HG03196 (cell line): ENCODE measurements at regions not wholly inside any gene's neighbourhood (a gene's known extent, or its start where the extent isn't known, plus 50 kb on each side); places are given as distances from the start of the nearest gene placed in this dataset.

Experiments
- ATAC-seq: cut with Tn5 transposase; IDR thresholded peaks from one replicate; pipeline ENCODE4 v1.9.1; 2021; ENCODE audit not compliant: unreplicated experiment

GRCh38 chr1:221099747-221100595 lies 220.7 kb downstream of the HLX start:
- ATAC-seq, result no peak

DNA sequence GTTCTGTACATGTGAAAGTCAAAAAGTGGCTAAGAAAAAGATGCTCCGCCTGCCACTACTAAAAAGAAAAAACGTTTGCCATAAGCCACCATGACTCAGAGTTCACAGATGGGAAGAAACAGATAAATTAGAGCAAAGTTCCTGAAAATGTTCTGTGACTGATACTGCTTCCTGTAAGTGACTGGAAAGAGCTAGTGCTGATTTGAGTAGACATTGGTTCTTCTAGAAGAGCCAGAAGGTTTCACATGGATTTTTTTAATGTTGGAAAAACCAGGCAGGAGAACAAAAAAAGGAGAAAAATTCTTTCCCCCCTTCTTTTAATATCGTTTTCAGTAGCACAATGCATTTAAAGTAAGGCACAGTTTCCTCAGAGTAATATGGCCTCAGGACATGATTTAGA lies 221.4 kb downstream of the HLX start:
- no peak for ATAC-seq

DNA sequence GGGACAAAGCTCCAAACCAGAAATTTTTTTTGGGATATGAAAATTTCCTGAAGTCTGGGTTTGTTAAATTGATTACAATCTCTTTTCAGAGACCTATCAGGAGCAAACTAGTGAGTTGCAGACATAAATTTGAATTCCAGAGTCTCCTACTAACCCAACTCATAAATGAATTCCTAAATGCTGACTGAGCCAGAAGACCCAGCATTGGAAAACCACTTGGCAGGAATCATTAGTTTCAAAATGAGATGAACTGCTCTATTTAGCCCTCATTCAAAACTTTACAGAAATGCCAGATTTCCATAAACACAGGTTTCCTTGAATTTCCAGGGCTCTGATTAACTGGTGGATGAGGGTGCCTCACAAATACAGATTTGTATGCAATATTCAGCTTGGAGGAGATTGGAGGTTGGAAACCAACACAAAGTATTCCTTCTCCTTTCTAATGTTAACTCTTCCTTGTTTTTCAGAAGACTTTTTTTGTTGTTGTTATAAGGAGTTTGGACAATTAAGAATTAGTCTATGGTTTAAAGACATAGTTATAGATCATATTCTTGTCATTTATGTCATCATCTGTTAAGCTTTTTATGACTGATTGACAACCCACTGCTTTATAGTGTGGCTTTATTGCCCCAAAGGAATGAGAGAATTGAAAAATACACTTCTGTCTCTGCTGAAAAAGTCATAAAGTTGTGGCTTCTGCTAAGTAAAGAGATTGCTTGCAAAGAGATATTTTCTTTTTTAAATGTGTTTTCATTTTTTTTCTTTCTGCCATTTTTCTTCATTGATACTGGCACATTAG lies 222.8 kb downstream of the HLX start:
- ATAC-seq, result no peak

GRCh38 chr1:221104596-221104995 lies 225.4 kb downstream of the HLX start:
- no peak for ATAC-seq

GRCh38 chr1:221105578-221105977 lies 226.3 kb downstream of the HLX start:
- no peak for ATAC-seq

DNA sequence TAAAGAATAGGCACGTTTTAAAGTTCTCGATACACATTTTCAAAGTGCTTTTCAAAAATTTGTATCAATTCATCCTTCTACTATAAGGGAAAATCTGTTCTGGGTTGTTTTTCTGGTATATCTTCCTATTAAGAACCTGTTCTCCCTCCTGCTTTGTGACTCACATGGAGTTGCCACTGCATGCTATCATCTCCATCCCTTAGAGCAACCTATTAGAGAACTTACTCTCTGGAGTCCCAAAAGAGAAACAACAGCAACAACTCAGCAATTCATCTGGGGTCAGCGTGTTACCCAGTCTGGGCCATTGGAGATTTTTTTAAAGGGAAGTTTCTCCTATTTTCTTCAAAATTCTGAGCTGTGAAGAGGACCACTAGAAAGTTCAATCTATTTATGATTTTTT lies 227.4 kb downstream of the HLX start:
- ATAC-seq, result no peak

DNA sequence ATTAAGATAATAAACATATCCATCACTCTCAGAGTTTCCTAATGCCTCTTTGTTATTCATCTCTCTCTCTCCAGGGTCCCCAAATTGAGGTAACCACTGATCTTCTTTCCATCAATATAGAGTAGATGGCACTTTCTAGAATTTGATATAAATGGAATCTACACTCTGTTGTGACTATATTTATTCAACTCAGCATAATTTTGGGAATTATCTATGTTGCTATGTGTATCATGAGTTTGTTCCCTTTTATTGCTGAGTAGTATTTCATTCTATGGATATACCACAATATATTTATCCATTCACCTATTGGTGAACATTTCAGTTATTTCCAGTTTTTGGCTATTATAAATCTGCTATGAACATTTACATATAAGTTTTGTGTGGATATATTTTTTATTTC lies 230.7 kb downstream of the HLX start:
- ATAC-seq, result no peak

DNA sequence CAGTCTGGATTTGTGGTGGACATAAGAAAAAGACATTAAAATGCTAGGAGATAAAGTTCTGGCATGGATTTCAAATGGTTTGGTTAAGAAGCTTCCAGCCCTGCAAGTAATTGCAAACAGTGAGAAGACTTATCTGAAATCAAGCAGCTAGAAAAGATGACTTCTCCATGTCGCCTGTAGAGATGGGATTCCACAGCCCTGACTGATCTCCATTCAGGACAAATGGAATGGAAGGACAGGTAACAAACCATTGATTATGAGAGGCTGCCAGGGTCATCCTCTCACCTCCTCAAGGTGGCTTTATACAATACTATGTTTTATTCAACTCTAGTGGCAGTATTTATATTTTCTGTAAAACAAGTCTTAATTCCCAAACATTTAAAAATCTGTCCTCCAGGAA lies 237.9 kb downstream of the HLX start:
- no peak for ATAC-seq

DNA sequence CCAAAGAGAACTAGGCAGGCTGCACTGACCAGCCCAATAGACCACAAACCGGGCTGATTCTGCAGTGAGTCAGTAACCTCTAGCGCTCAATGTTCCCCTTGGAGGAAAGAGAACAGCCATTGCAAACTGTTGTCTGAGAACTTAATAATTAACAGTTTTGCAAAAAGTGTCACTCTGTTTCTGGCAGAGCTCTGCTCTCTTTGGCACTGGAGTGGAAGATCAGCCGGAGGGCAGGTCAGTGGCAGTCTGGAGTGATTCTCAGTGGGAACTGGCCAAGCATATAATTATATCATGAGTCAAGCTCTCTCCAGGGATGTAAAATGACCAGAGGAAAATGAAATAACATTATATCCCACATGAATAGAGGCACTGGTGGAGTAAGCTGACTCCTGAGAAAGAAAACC lies 238.3 kb downstream of the HLX start:
- ATAC-seq, result no peak

- no peak for ATAC-seq
These were observed 239.1 kb downstream of the HLX start for GRCh38 chr1:221118176-221118937.

- no peak for ATAC-seq
These were observed 239.7 kb downstream of the HLX start for GRCh38 chr1:221118938-221119320.

- ATAC-seq, result no peak
These were observed 243.3 kb downstream of the HLX start for GRCh38 chr1:221122501-221122900.

DNA sequence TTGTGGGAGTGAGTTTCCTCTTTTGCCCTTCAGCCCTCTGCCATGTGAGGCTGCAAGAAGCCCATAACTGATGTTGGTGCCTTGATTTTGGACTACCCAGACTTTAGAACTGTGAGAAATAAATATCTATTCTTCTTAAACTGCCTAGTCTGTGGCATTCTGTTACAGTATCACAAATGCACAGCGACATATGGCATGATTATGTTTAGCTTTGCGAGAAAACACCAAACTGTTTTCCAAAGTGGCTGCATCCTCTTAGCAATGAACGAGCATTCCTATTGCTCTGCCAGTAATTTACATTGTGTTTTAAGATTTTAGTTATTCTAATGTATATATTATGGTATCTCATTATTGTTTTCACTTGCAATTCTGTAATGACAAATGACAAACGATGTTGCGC lies 246.7 kb downstream of the HLX start:
- no peak for ATAC-seq

GRCh38 chr1:221137666-221138065 lies 258.4 kb downstream of the HLX start:
- no peak for ATAC-seq

DNA sequence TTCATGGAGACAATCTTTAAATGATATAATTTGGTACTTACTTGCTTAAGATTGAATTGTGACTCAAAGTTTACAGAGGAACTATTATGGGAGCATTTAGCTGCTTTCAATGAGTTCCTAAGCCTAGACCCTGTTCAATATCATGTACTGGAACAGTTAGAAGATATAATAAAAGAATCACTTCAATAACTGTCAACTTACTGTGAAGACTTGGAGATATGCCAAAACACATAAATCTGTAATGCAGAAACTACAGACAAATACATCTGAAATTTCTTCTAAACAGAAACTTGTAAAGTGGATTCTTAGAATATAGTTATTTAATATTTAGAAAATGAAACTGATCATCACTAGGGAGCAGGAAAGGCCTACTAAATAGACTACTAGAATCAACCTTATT lies 259.3 kb downstream of the HLX start:
- ATAC-seq, result no peak

- ATAC-seq, result no peak
These were observed 260.7 kb downstream of the HLX start for GRCh38 chr1:221139991-221140390.

DNA sequence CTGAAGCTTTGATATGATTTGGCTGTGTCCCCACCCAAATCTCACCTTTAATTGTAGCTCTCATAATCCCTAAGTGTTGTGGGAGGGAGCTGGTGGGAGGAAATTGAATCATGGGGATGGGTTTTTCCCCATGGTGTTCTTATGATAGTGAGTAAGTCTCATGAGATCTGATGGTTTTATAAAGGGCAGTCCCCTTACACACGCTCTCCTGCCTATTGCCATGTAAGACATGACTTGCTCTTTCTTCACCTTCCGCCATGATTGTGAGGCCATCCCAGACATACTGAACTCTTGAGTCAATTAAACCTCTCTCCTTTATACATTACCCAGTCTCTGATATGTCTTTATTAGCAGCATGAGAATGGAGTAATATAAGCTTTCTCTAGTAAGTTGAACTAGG lies 261.9 kb downstream of the HLX start:
- ATAC-seq, result no peak

DNA sequence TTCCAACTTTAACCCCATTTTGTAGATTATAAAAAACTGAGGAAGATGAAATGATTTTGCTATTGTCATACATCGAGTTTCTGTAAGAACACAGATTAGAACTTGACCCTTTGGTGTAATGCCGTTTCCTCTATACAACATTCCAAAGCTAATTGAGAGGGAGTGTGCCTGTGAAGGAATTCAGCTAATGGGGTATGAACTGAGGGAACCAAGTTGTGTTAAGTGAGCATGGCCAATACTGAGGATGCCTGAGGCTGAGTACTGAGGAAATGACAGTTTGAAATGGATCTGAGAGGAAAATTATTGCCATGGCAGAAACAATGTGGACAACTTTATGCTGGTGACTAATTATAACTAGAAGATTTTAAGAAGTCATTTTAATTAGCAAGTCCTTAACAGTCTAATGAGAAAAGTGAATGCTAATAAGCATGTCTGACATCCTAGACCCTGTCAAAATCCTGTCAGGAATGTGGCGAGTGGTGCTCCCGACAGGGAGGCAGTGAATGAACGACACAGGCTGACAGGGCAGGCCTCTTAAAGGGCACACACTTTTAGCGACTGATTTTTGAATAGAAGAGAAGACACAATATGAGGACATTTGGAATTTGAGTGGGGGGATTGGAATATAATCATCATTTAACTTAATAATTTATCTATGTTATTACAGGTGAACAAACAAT lies 262.5 kb downstream of the HLX start:
- ATAC-seq, result no peak

DNA sequence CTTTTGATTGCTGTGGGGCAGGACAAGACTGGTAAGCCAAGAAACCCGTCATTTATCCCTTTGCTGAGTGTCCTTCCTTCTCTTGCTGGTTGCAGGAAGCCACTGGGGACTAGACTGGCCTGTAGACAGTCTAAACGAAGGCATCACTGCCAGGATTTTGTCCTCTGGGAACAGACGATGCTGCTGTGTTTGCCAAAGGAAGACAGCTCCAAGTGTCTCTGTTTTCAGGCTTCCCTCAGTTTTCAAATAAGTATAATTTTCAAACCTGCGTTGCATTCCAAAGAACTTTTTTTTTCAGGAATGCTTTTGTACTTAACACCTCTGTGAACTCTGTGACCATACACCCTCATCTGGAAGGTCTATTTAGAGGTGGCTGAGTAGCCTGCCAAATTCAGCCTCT lies 269.4 kb downstream of the HLX start:
- no peak for ATAC-seq

- ATAC-seq, result no peak
These were observed 269.9 kb downstream of the HLX start for GRCh38 chr1:221149111-221149510.

DNA sequence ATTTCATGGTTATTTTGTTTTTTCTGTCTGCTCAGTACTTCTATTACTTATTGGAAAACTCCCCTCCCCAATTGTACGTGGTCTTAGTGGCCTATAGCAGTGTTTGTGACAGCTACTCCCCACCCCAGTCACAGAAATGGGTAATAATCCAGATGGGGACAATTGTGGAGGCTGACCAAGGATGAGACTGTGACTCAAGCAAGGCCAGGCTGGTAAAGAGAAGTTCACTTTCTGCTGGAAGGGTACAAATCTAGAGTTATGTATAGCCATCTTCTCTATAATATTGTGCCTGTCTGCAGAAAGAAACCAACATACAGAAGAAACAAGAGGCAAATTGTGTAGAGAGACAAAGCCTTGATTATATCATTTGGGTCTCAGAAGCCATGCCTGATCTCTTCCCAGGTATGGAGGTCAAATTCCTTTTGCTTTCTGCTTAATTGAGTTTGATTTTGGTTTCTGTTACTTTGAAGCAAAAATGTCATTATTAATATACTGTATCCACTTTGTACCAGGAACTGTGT lies 270.4 kb downstream of the HLX start:
- no peak for ATAC-seq
